Stimulated activated CD4-positive, alpha-beta T cell treated with anti-CD3 and anti-CD28 coated beads, Interleukin-2, amount 100 ng/mL, for 48 hours (primary cell): ENCODE measurements at regions not wholly inside any gene's neighbourhood (a gene's known extent, or its start where the extent isn't known, plus 50 kb on each side); places are given as distances from the start of the nearest gene placed in this dataset.

ENCODE experiments used
- DNase-seq, 2 donors: peaks; one replicate each; pipeline ENCODE4 v3.0.0-alpha.2; 2020

GRCh38 chr2:41870265-41870585 lies 177.6 kb upstream of the PKDCC start:
- DNase-seq, result no peak

- DNase-seq, result no peak
Measured at GRCh38 chr2:41871080-41871479, 176.7 kb upstream of the PKDCC start.

GRCh38 chr2:41872646-41873045 lies 175.2 kb upstream of the PKDCC start:
- no peak for DNase-seq

GRCh38 chr2:41873102-41874031 lies 174.5 kb upstream of the PKDCC start:
- no peak for DNase-seq

GRCh38 chr2:41877114-41877678 lies 170.6 kb upstream of the PKDCC start:
- no peak for DNase-seq

- no peak for DNase-seq
Measured at GRCh38 chr2:41878056-41878455, 169.8 kb upstream of the PKDCC start.

GRCh38 chr2:41878716-41879234 lies 169.0 kb upstream of the PKDCC start:
- no peak for DNase-seq

GRCh38 chr2:41879235-41879916 lies 168.4 kb upstream of the PKDCC start:
- no peak for DNase-seq

- DNase-seq, result no peak
Measured at GRCh38 chr2:41880561-41881243, 167.1 kb upstream of the PKDCC start.

- DNase-seq, result no peak
Measured at GRCh38 chr2:41881249-41881648, 166.6 kb upstream of the PKDCC start.

GRCh38 chr2:41884718-41885117 lies 163.1 kb upstream of the PKDCC start:
- DNase-seq, result no peak

- DNase-seq, result no peak
Measured at GRCh38 chr2:41886145-41886664, 161.6 kb upstream of the PKDCC start.

GRCh38 chr2:41886757-41887156 lies 161.1 kb upstream of the PKDCC start:
- no peak for DNase-seq

- no peak for DNase-seq
Measured at GRCh38 chr2:41890341-41890740, 157.5 kb upstream of the PKDCC start.

- DNase-seq, result no peak
Measured at GRCh38 chr2:41892476-41892875, 155.3 kb upstream of the PKDCC start.

- DNase-seq, result no peak
Measured at GRCh38 chr2:41894563-41895333, 153.1 kb upstream of the PKDCC start.

- no peak for DNase-seq
Measured at GRCh38 chr2:41895334-41895664, 152.5 kb upstream of the PKDCC start.

GRCh38 chr2:41896186-41896846 lies 151.5 kb upstream of the PKDCC start:
- no peak for DNase-seq

- DNase-seq, result no peak
Measured at GRCh38 chr2:41899189-41899588, 148.6 kb upstream of the PKDCC start.

- DNase-seq, result no peak
Measured at GRCh38 chr2:41900101-41900577, 147.7 kb upstream of the PKDCC start.

- DNase-seq, result no peak
Measured at GRCh38 chr2:41902897-41903296, 144.9 kb upstream of the PKDCC start.
